IPS-20b (cell line): ENCODE measurements at regions not wholly inside any gene's neighbourhood (a gene's known extent, or its start where the extent isn't known, plus 50 kb on each side); places are given as distances from the start of the nearest gene placed in this dataset.
"Not testable (repeated sequence)": the region's sequence is repeated elsewhere in the genome, so short reads cannot be mapped to it uniquely, and the experiment has no call there.

Experiments used
- H3K27ac ChIP-seq: one replicate; pipeline ENCODE4 v1.5.1; 2013; ENCODE audit warnings: low read length
- H3K27me3 ChIP-seq: 2 replicates; pipeline ENCODE4 v1.6.1; 2013; ENCODE audit warnings: mild to moderate bottlenecking, low read length, inconsistent platforms; ENCODE audit not compliant: insufficient read depth
- H3K36me3 ChIP-seq: 2 replicates; pipeline ENCODE4 v1.6.1; 2013; ENCODE audit warnings: low read depth, mild to moderate bottlenecking, inconsistent platforms, low read length, moderate library complexity; ENCODE audit not compliant: insufficient read depth
- H3K4me1 ChIP-seq: 2 replicates; pipeline ENCODE4 v1.6.1; 2013; ENCODE audit warnings: mild to moderate bottlenecking, control low read depth, inconsistent platforms, low read length, moderate library complexity; ENCODE audit not compliant: insufficient read depth
- H3K4me3 ChIP-seq: 2 replicates; pipeline ENCODE4 v1.5.1; 2013; ENCODE audit warnings: mild to moderate bottlenecking, low read length, inconsistent platforms
- H3K9ac ChIP-seq: 2 replicates; pipeline ENCODE4 v1.6.1; 2013; ENCODE audit warnings: low read depth, mild to moderate bottlenecking, inconsistent platforms, low read length, moderate library complexity
- H3K9me3 ChIP-seq: 2 replicates; pipeline ENCODE4 v1.6.1; 2013; ENCODE audit warnings: mild to moderate bottlenecking, low read depth, low read length, inconsistent platforms; ENCODE audit not compliant: insufficient read depth

DNA sequence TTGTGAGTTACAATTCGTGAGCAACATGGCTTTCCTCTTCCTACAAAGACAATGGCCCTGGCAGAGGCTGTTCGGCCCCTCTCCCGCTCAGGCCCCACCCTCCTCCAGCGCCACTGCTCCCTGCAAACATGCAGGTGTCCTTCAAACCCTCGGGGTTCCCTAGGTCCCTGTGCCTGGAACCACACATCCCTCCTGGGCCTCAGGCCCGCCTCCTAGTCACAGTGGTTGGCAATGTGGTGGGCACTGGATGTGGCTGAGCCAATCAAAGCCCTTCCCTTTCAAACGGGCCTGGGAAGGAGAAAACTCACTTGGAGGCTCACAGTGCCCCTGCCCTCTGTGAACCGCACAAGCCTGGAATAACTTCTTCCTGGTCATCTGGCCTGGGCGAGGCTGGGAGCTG is 147.2 kb downstream of the TFAP2C start:
- Histone ChIP-seq H3K9ac (no peak overlapping the region), H3K27me3 (no peaks in the 10 kb centered on the region), H3K27ac (no peak overlapping the region), H3K36me3 (no peaks in the 10 kb centered on the region), H3K9me3 (no peaks in the 10 kb centered on the region), H3K4me3 (no peak overlapping the region), H3K4me1 (peaks cover 8% of the 10 kb centered on the region; the same call in 1 of the 2 replicates)

GRCh38 chr20:56778765-56779195 is 149.7 kb downstream of the TFAP2C start:
- Histone ChIP-seq H3K4me3 (no peak overlapping the region), H3K9me3 (no peaks in the 10 kb centered on the region), H3K9ac (no peak overlapping the region), H3K36me3 (no peaks in the 10 kb centered on the region), H3K27me3 (no peaks in the 10 kb centered on the region), H3K27ac (no peak overlapping the region), H3K4me1 (peaks cover 8% of the 10 kb centered on the region; the same call in 1 of the 2 replicates)

- Histone ChIP-seq H3K4me1 (peaks cover 8% of the 10 kb centered on the region; the same call in 1 of the 2 replicates), H3K9me3 (no peaks in the 10 kb centered on the region), H3K9ac (no peak overlapping the region), H3K36me3 (no peaks in the 10 kb centered on the region), H3K27ac (no peak overlapping the region), H3K27me3 (no peaks in the 10 kb centered on the region), H3K4me3 (no peak overlapping the region)
Measured at GRCh38 chr20:56779452-56780143, 150.5 kb downstream of the TFAP2C start.

DNA sequence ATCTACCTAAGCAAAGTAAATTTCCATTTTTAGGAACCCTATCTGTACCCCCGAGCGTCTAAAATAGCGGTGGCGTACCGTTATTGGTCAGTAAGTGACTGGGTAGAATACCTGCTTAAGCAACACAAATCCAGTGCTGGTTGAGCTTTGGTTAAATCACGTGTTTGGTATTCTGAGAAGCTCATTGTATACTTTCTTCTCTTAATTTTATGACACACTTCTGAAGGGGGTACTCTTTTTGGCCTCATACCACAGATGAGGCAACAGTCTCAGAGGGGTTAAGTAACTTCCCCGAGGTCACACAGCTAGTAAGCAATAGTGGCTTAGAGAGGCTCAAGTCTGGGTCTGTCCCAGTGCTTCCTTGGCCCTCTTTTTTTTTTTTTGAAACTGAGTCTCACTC is 151.2 kb downstream of the TFAP2C start:
- peaks cover 8% of the 10 kb centered on the region; the same call in 1 of the 2 replicates for H3K4me1 ChIP-seq
- H3K36me3 ChIP-seq: no peaks in the 10 kb centered on the region
- H3K9me3 ChIP-seq: no peaks in the 10 kb centered on the region
- no peak overlapping the region for H3K27ac ChIP-seq
- H3K9ac ChIP-seq: no peak overlapping the region
- H3K27me3 ChIP-seq: no peaks in the 10 kb centered on the region
- H3K4me3 ChIP-seq: no peak overlapping the region

DNA sequence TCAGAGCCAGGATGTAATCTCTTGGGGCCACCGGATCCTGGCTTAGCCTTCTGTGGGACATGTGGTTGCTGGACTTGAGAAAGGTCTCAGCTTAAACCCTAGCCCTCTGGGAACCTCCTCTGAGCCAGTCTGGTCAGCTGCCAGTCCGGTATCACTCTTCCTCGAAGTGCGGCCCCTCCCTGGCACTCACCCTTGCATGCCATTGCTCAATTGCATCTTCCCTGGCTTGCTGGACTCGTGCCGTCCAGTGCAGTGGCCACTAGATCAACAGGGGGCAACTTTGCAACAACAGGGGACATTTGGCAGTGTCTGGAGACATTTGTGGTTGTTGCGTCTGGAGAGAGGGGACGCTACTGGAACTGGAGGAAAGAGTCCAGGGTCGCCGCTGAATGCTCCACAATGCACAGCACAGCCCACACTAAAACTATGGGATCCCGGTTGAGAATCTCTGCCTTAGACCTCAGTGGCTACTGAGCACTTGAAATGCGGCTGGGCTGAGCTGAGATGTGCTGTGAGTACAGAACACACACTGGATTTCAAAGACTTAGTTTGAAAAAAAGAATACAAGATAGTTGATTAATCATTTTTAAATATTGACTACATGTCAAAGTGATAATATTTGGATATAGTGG is 152.1 kb downstream of the TFAP2C start:
- H3K27ac ChIP-seq: no peak overlapping the region
- H3K9me3 ChIP-seq: no peaks in the 10 kb centered on the region
- H3K9ac ChIP-seq: no peak overlapping the region
- H3K36me3 ChIP-seq: no peaks in the 10 kb centered on the region
- H3K27me3 ChIP-seq: no peaks in the 10 kb centered on the region
- H3K4me1 ChIP-seq: peaks cover 8% of the 10 kb centered on the region; the same call in 1 of the 2 replicates
- H3K4me3 ChIP-seq: no peak overlapping the region

DNA sequence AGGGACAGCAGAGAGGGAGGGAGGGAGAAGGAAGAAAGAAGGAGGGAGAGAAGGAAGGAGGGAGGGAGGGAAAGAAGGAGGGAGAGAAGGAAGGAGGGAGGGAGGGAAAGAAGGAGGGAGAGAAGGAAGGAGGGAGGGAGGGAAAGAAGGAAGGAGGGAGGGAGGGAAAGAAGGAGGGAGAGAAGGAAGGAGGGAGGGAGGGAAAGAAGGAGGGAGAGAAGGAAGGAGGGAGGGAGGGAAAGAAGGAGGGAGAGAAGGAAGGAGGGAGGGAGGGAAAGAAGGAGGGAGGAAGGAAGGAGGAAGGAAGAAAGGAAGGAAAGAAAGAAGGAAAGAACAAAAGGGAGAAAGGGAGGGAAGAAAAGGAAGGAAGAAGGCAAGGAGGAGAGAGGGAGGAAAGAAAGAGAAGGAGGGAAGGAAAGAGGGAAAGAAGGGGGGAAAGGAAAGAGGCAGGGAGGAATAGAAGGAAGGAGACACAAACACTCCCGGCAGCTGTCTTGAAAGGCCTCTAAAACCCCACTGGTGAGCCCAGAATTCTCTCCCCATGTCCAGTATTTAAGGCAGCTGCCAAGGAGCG is 153.0 kb downstream of the TFAP2C start:
- not testable (repeated sequence) for H3K4me3 ChIP-seq, H3K9ac ChIP-seq, H3K36me3 ChIP-seq, H3K4me1 ChIP-seq, H3K9me3 ChIP-seq, H3K27ac ChIP-seq, H3K27me3 ChIP-seq

DNA sequence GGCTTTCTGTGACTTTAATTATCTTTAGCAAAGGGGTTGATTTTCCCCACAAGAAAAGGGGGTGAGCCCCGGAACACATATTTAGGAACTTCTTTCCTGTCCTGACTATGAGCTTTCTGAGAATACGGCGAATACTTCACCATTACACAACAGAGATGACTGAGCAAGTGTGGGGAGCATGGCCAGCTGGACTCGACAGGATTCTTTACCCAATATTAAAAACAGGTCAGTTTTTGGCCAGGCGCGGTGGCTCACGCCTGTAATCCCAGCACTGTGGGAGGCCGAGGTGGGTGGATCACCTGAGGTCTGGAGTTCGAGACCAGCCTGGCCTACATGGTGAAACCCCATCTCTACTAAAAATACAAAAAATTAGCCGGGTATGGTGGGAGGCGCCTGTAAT is 153.7 kb downstream of the TFAP2C start:
- not testable (repeated sequence) for H3K27ac ChIP-seq, H3K4me3 ChIP-seq, H3K9ac ChIP-seq, H3K4me1 ChIP-seq, H3K27me3 ChIP-seq, H3K9me3 ChIP-seq, H3K36me3 ChIP-seq

- H3K27ac ChIP-seq: no peak overlapping the region
- H3K27me3 ChIP-seq: no peaks in the 10 kb centered on the region
- H3K4me3 ChIP-seq: no peak overlapping the region
- no peak overlapping the region for H3K9ac ChIP-seq
- H3K36me3 ChIP-seq: no peaks in the 10 kb centered on the region
- no peaks in the 10 kb centered on the region for H3K9me3 ChIP-seq
- peaks cover 7% of the 10 kb centered on the region; the same call in 1 of the 2 replicates for H3K4me1 ChIP-seq
Measured at GRCh38 chr20:56783826-56784225, 154.7 kb downstream of the TFAP2C start.

GRCh38 chr20:56786503-56786902 is 157.4 kb downstream of the TFAP2C start:
- H3K36me3 ChIP-seq: no peaks in the 10 kb centered on the region
- H3K9ac ChIP-seq: no peak overlapping the region
- H3K27ac ChIP-seq: no peak overlapping the region
- H3K4me3 ChIP-seq: no peak overlapping the region
- H3K4me1 ChIP-seq: no peaks in the 10 kb centered on the region
- no peaks in the 10 kb centered on the region for H3K9me3 ChIP-seq
- no peaks in the 10 kb centered on the region for H3K27me3 ChIP-seq

GRCh38 chr20:56788041-56788670 is 159.1 kb downstream of the TFAP2C start:
- Histone ChIP-seq H3K27me3 (no peaks in the 10 kb centered on the region), H3K4me3 (no peak overlapping the region), H3K4me1 (no peaks in the 10 kb centered on the region), H3K9me3 (no peaks in the 10 kb centered on the region), H3K27ac (no peak overlapping the region), H3K36me3 (no peaks in the 10 kb centered on the region), H3K9ac (no peak overlapping the region; the same call in 1 of the 2 replicates)

DNA sequence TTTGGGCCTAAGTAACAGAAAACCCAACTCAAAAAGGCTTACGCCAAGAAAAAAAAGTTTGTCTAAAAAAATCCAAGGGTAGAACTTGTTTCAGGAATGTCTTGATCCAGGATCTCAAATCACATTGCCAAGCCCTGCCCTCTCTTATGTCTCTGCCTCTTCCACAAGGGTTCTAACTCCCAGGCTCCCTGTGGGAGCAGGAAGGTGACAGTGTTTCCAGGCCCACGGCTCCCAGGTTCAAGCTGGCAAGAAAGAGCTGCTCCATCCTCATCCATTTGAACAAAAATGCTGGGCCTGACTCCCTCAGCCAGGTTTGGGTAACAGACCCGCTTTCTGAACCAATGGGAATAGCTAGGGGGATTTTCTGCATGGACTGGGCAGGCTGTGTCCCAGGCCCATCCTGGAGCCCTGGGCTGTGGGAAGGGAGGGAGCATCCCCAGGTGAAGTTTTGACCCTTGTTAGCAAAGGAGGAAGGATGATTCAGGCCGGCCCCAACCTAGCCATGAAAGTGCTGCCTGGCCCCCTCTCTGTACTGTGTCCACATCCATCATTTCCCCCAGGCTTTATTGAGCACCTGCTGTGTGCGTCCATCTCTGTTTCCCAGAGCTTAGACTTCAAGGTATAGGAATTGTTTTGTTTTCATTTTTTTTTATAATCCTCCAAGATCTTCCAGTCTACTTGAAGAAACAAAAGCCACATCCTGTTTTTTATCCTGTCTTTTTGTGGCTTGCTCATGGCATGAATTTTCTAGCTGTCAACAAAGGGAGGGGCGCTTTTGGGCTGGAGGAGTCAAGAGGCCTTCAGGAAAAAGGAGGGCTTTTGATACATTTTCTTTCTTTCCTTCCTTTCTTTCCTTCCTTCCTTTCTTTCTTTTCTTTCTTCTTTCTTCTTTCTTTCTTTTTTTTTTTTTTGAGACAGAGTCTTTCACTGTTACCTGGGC is 159.8 kb downstream of the TFAP2C start:
- Histone ChIP-seq H3K4me3 (no peak overlapping the region), H3K9ac (no peak overlapping the region), H3K4me1 (no peaks in the 10 kb centered on the region), H3K27ac (no peak overlapping the region), H3K27me3 (no peaks in the 10 kb centered on the region), H3K36me3 (no peaks in the 10 kb centered on the region), H3K9me3 (no peaks in the 10 kb centered on the region)
